AG09309 (cell line): ENCODE measurements at regions not wholly inside any gene's neighbourhood (a gene's known extent, or its start where the extent isn't known, plus 50 kb on each side); places are given as distances from the start of the nearest gene placed in this dataset.

Experiments used
- DNase-seq: peaks from one replicate; pipeline ENCODE4 v3.0.0-alpha.2; 2010; ENCODE audit warnings: low read depth
- H3K4me3 ChIP-seq: 2 replicates; pipeline ENCODE4 v1.5.1; 2011; ENCODE audit warnings: mild to moderate bottlenecking, low read depth, low read length, moderate library complexity; ENCODE audit not compliant: control insufficient read depth
- TF ChIP-seq, protein P1 (sequence below): IDR thresholded peaks from 2 replicates; pipeline ENCODE4 v1.5.1; 2011; ENCODE audit warnings: mild to moderate bottlenecking, low read depth, low read length, inconsistent platforms; ENCODE audit not compliant: insufficient read depth, control insufficient read depth; ENCODE audit errors: missing control alignments

DNA sequence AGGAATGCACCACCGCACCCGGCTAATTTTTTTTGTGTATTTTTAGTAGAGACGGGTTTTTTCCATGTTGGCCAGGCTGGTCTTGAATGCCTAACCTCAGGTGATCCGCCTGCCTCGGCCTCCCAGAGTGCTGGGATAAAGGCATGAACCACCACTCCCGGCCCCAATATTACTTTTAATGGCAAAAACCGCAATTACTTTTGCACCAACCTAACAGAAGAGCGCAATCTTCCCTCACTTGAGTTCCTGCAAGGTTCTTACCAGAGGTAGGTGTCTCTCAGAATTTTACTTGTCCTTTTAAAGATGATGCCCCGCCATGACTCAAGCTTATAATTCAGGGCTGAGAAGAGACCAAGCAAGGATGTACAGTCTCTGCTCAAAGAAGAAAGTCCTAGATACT is 1774.1 kb upstream of the PCDH20 start:
- TF ChIP-seq, protein P1, sequence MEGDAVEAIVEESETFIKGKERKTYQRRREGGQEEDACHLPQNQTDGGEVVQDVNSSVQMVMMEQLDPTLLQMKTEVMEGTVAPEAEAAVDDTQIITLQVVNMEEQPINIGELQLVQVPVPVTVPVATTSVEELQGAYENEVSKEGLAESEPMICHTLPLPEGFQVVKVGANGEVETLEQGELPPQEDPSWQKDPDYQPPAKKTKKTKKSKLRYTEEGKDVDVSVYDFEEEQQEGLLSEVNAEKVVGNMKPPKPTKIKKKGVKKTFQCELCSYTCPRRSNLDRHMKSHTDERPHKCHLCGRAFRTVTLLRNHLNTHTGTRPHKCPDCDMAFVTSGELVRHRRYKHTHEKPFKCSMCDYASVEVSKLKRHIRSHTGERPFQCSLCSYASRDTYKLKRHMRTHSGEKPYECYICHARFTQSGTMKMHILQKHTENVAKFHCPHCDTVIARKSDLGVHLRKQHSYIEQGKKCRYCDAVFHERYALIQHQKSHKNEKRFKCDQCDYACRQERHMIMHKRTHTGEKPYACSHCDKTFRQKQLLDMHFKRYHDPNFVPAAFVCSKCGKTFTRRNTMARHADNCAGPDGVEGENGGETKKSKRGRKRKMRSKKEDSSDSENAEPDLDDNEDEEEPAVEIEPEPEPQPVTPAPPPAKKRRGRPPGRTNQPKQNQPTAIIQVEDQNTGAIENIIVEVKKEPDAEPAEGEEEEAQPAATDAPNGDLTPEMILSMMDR: no peak
- no peak overlapping the region for H3K4me3 ChIP-seq
- no peak for DNase-seq

DNA sequence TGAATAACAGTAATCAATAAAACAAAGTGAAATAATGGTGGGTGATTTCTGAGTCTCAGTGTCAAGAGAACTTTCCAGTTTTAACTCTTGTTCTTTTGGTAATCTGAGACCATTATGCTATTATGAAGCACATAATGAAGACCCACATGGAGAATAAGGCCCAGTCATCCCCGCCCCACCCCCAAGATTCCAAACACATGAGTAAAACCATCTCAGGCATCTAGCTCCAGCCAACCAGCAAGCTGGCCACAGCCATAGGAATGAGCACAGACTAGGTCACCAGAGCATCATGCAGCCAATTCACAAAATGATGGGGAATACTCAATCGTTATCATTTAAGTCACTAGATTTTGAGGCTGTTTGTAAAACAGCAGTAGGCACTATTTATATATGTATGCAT is 1769.0 kb upstream of the PCDH20 start:
- H3K4me3 ChIP-seq: no peak overlapping the region
- DNase-seq: no peak
- TF ChIP-seq, protein P1: no peak

DNA sequence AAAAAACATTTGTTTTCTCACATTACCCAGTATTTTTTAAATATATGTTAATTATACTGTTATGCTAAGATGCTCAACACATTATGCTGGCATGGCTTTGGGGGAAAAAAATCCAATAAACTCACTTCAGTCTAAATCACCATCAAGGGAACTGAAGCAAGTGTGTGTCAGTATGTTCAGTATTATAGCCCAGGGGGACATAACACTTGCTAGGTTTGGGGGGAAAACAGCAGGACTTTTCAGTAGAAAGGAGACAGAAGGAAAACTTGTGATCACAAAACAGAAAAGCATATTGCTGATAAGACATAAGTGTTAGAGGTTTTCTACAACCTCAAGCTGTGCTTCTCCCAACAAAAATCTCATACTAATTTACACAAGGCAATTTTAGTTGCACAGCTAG is 1759.9 kb upstream of the PCDH20 start:
- no peak for DNase-seq
- TF ChIP-seq, protein P1: no peak
- no peak overlapping the region for H3K4me3 ChIP-seq

DNA sequence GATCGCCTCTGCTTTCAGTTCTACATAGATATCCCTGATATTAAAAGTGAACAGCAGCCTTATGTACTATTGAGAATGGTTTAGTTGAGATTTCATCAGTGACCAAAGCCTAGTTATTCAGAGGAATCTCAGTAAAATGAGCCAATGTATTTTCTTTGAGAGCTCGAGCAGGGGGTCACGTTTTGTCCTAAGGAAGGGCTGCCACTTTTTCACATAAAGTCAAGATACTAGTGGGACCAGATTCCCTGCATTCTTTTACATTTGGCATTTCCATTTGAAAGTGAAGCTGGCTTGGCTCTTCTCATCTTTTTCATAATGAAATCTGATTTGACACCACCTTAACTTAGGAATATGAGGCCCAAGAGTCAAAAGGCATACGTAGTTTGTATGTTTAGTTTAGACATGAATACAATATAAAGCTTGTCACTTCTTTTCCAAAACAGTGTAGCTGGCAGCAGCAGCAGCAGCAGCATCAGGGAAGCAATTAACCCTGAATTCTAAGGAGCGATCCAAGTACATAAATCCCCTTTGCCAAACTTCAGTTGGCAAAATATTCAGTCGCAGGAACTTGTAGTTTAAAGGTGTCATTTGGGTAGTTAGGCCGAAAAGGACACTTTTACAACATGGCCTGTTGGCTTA is 1752.2 kb upstream of the PCDH20 start:
- no peak overlapping the region for H3K4me3 ChIP-seq
- TF ChIP-seq, protein P1: no peak
- DNase-seq: no peak

DNA sequence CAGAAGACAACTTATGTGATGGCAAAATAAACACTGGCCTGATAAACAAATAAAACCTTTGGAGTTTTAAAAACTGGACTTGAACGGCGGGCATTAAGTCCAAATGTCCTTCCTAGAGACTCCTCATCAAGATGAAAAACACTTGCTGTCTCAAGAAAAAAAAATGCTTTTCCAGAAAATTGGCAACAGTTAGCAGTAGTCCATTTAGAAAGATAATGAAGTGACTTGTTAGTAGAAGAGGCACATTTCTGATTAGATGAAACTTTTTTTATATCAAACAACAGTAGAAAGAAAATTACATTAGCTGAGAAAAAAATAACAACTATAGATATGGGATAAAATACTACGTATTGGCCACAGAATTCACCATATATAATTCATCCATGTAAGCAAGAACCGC is 1750.7 kb upstream of the PCDH20 start:
- TF ChIP-seq, protein P1: no peak
- no peak overlapping the region for H3K4me3 ChIP-seq
- DNase-seq: no peak

DNA sequence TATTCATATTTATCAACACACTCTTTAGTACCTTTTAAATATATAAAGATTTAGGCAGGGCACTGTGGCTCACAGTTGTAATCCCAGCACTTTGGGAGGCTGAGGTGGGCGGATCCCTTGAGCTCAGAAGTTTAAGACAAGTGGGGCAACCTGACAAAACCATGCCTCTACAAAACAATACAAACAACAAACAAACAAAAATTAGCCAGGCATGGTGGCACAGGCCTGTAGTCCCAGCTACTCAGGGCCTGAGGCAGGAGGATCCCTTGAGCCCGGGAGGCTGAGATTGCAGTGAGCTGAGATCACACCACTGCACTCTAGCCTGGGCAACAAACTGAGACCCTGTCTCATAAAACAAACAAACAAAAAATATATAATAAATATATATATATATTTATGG is 1748.3 kb upstream of the PCDH20 start:
- no peak overlapping the region for H3K4me3 ChIP-seq
- TF ChIP-seq, protein P1: no peak
- no peak for DNase-seq

DNA sequence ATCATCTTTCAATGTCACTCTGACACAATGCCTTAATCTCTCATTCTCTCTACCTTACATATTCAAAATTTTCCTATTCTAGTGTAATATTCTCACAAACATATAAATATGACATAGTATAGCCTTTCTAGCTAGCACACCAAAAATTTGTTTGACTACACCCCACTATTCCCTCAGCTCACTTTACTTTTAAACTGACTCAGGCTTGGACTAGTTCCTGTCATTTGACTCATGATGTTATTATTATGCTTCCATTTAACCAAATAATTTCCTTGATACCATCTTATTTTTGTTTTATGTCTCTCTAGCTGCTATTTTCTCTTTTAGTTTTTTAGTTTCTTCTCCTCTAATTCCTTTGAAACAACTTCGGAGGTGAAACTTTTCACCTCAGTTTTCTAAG is 1745.6 kb upstream of the PCDH20 start:
- DNase-seq: no peak
- no peak overlapping the region for H3K4me3 ChIP-seq
- TF ChIP-seq, protein P1: no peak
